GM12875 (cell line): ENCODE measurements at regions not wholly inside any gene's neighbourhood (a gene's known extent, or its start where the extent isn't known, plus 50 kb on each side); places are given as distances from the start of the nearest gene placed in this dataset.

Source experiments
- H3K4me3 ChIP-seq: one replicate; pipeline ENCODE4 v1.5.1; 2011; ENCODE audit warnings: low read depth, low read length, control low read depth
- TF ChIP-seq, protein P1 (sequence below): IDR thresholded peaks from 2 replicates; pipeline ENCODE4 v1.5.1; 2011; ENCODE audit warnings: low read depth, mild to moderate bottlenecking, control low read depth, inconsistent platforms, low read length, moderate library complexity, borderline replicate concordance; ENCODE audit not compliant: insufficient read depth

DNA sequence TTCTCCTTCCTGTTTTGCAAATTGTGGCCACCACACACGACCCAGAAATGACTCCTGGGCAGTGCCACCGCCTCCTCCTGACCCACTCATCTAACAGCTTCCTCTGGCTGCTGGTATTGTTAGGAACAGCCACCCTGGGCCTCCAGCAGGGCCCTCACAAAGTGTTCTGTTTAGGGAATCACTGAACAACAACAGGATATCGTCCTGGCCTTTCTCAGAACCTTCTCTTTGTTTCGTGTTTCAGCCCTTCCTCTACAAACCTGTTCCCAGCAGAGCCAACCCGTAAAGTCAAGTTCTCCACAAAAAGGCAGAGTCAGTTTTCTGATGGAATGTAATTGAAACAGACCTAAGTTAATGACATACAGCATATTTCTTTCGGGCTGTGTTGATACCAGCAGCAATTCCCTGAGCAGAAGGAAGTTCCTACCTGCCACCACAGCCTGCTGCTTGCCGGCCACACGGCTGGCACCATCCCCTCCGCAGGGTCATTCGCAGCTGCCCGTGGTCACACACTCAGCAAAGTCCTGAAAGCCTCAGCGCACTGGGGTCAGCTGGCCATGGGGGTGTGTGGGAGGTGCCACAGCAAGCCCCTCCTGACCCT, 91.7 kb upstream of the PITRM1 start:
- no peak overlapping the region for H3K4me3 ChIP-seq
- TF ChIP-seq, protein P1, sequence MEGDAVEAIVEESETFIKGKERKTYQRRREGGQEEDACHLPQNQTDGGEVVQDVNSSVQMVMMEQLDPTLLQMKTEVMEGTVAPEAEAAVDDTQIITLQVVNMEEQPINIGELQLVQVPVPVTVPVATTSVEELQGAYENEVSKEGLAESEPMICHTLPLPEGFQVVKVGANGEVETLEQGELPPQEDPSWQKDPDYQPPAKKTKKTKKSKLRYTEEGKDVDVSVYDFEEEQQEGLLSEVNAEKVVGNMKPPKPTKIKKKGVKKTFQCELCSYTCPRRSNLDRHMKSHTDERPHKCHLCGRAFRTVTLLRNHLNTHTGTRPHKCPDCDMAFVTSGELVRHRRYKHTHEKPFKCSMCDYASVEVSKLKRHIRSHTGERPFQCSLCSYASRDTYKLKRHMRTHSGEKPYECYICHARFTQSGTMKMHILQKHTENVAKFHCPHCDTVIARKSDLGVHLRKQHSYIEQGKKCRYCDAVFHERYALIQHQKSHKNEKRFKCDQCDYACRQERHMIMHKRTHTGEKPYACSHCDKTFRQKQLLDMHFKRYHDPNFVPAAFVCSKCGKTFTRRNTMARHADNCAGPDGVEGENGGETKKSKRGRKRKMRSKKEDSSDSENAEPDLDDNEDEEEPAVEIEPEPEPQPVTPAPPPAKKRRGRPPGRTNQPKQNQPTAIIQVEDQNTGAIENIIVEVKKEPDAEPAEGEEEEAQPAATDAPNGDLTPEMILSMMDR: no peak

DNA sequence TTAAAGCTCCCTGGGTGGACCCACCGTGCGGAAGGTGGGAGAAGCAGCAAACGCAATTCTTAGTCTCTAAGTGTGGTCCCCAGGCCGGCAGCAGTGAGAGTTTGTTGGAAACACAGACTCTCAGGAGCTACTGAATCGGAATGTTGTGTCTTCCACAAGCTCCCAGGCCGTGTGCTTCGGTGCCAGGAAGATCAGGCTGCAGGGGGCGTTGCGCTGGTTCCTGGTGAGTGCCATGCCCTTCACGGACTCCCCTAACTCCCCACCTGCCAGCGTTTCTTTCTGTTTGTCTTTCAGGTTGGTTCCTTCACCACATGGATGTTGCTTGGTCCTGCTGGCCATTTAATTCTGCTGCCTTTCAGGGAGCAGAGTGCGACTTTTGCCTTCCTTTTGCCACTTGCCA, 91.2 kb upstream of the PITRM1 start:
- no peak overlapping the region for H3K4me3 ChIP-seq
- TF ChIP-seq, protein P1: no peak

DNA sequence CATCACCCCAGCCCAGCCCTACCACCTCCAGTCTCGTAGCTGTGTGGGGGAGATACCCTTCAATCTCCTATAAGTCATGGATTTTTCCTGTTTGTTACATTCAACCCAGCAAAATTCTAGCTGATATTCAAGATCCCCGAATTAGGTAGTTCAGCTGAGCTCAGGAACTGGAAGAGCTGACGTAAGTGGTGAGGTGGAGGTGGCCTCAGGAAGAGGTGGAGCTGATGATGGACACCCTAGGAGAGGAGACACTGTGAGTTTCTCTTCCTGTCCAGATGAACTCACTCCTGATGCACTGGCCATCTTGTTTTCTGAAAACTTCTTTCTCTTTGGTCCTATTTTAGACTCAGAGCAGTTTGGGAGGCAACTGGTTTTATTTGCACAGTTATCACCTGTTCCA, 90.5 kb upstream of the PITRM1 start:
- TF ChIP-seq, protein P1: no peak
- H3K4me3 ChIP-seq: no peak overlapping the region

DNA sequence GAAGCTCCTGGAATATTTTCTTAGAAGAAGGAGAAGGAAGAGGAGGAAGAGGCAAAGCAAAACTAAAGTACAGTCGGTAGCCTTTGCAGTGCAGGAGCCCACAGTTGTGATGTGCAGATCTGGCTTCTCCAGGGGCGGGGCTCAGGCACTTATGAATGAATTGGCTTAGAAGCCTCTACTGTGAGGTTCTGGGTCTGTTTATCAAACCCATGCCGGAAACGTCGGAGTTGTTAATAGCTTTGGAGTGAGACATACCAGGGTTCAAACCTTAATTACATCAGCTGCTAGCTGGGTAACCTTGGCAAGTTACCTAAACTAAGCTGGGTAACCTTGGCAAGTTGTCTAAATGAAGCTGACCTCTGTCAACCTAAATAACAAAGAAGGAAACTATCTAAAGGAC, 89.3 kb upstream of the PITRM1 start:
- H3K4me3 ChIP-seq: no peak overlapping the region

DNA sequence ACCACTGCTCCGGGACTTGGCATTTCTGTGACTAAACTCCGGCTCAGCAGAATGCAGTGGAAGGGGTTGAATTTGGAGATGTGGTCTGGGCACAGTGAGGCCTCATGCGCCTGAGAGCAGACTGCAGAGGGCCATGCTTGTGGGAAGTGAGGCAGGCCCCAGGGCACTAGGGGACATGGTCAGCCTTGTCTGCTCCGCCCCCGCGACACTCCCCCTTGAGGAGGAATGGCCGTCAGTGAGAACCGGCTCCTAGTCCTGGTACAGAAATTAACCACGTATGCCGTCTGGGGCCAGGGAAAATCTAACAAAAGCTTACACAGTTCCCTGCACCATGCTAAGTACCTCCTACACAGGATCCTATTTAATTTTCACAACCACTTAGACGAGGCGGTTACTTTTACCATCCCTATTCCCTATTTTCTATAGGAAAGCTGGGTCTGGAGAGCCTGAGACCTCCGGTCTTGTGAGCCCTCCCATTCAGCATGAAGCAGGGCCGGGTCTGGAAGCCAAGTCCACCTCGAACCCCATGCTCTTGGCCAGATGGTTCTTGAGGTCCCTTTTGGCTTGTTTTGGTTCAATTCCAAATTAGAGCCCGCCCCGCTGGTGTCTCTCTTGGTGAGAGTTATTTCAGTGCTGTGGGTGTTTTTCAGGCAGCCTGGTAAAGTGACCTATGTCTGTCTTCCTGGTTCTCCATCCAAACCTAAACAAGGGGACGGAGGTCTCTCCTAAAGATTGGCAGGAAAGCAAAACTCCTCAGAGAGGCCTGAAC, 87.7 kb upstream of the PITRM1 start:
- TF ChIP-seq, protein P1: no peak
- no peak overlapping the region for H3K4me3 ChIP-seq

More for the DNA sequence above, 89.3 kb upstream of the PITRM1 start:
- TF ChIP-seq, protein P1: no peak

DNA sequence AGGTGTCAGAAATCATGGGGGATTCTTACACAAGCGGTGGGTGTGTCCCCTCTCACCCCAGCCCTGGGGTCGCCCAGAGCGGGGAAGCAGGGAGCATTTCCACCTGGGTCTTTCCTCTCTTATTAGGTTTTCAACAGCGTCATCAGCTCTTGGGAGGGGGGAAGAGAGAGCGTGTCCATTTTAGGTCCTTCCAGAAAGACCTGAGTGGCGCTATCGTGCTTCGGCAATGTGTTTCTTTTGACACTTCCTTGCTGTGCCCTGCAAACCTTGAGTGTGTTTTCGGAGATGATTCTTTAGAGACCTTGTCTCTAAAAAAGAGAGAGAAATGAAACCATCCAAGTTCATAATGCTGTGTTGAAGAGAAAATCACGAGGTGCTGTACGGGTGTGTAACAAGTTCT, 86.9 kb upstream of the PITRM1 start:
- TF ChIP-seq, protein P1: no peak
- H3K4me3 ChIP-seq: no peak overlapping the region

DNA sequence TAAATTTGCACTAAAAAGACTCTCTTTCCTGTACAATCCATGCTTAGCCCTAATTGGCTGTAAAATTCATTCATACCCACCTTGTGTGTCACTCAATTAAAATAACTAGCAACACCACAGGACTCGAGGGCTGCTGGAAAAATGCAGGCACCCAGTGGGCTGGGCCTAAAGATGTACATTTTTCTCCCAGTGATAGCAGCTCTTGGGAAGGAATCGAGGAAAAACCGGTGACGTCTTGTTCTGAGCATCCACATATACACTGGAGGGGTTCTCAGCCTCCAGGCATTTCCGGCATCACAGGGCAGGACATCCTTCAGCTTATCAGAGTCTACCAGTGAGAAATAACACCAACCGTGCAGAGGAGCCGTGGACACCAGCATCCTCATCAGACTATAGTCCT, 85.8 kb upstream of the PITRM1 start:
- TF ChIP-seq, protein P1: no peak
- no peak overlapping the region for H3K4me3 ChIP-seq
